H9 (cell line): ENCODE measurements at regions not wholly inside any gene's neighbourhood (a gene's known extent, or its start where the extent isn't known, plus 50 kb on each side); places are given as distances from the start of the nearest gene placed in this dataset.

Experiments
- DNase-seq: peaks from one replicate; pipeline ENCODE4 v3.0.0-alpha.2; 2017
- H2AFZ ChIP-seq: one replicate; pipeline ENCODE4 v1.6.1; 2013; ENCODE audit warnings: mild to moderate bottlenecking, low read length, control low read depth, moderate library complexity
- H2AK5ac ChIP-seq: 2 replicates; pipeline ENCODE4 v1.6.1; 2013; ENCODE audit warnings: low read length, control low read depth, mixed read lengths; ENCODE audit not compliant: insufficient read length
- H2BK120ac ChIP-seq: one replicate; pipeline ENCODE4 v1.6.1; 2013; ENCODE audit warnings: low read depth, mild to moderate bottlenecking, low read length, control low read depth, inconsistent platforms; ENCODE audit not compliant: poor library complexity, severe bottlenecking
- H2BK12ac ChIP-seq: 2 replicates; pipeline ENCODE4 v1.6.1; 2013; ENCODE audit warnings: low read length, control low read depth, mixed read lengths, low read depth; ENCODE audit not compliant: insufficient read length
- H2BK15ac ChIP-seq: 2 replicates; pipeline ENCODE4 v1.6.1; 2013; ENCODE audit warnings: low read depth, low read length, control low read depth
- H2BK20ac ChIP-seq: one replicate; pipeline ENCODE4 v1.6.1; 2013; ENCODE audit warnings: low read depth, mild to moderate bottlenecking, low read length, control low read depth, inconsistent platforms; ENCODE audit not compliant: poor library complexity, severe bottlenecking
- H2BK5ac ChIP-seq: 2 replicates; pipeline ENCODE4 v1.6.1; 2013; ENCODE audit warnings: low read length, control low read depth, mixed read lengths; ENCODE audit not compliant: insufficient read length
- H3K14ac ChIP-seq: 2 replicates; pipeline ENCODE4 v1.6.1; 2013; ENCODE audit warnings: low read length, control low read depth; ENCODE audit not compliant: insufficient read depth
- H3K18ac ChIP-seq: 2 replicates; pipeline ENCODE4 v1.6.1; 2013; ENCODE audit warnings: low read depth, mild to moderate bottlenecking, mixed read lengths, low read length, control low read depth; ENCODE audit not compliant: insufficient read length
- H3K23ac ChIP-seq: 2 replicates; pipeline ENCODE4 v1.6.1; 2013; ENCODE audit warnings: low read length, control low read depth, mixed read lengths, low read depth; ENCODE audit not compliant: insufficient read length
- H3K23me2 ChIP-seq: 2 replicates; pipeline ENCODE4 v1.6.1; 2013; ENCODE audit warnings: low read depth, mild to moderate bottlenecking, mixed read lengths, low read length, control low read depth; ENCODE audit not compliant: insufficient read length, poor library complexity, severe bottlenecking
- H3K27ac ChIP-seq: 2 replicates; pipeline ENCODE4 v1.5.1; 2013; ENCODE audit warnings: low read length, control low read depth, mixed read lengths, low read depth; ENCODE audit not compliant: insufficient read length
- H3K27me3 ChIP-seq: 2 replicates; pipeline ENCODE4 v1.6.1; 2013; ENCODE audit warnings: low read length, control low read depth, inconsistent platforms; ENCODE audit not compliant: insufficient read depth
- H3K4ac ChIP-seq: 2 replicates; pipeline ENCODE4 v1.6.1; 2013; ENCODE audit warnings: low read depth, mild to moderate bottlenecking, control low read depth, inconsistent platforms, low read length, moderate library complexity
- H3K4me1 ChIP-seq: 2 replicates; pipeline ENCODE4 v1.6.1; 2013; ENCODE audit warnings: low read length, control low read depth, inconsistent platforms; ENCODE audit not compliant: insufficient read depth
- H3K4me2 ChIP-seq: 2 replicates; pipeline ENCODE4 v1.6.1; 2013; ENCODE audit warnings: low read length, control low read depth, mixed read lengths; ENCODE audit not compliant: insufficient read length, insufficient read depth
- H3K56ac ChIP-seq: 2 replicates; pipeline ENCODE4 v1.6.1; 2013; ENCODE audit warnings: low read depth, mild to moderate bottlenecking, mixed read lengths, low read length, control low read depth; ENCODE audit not compliant: insufficient read length
- H3K79me1 ChIP-seq: 2 replicates; pipeline ENCODE4 v1.6.1; 2013; ENCODE audit warnings: low read depth, mild to moderate bottlenecking, moderate library complexity, low read length, control low read depth, inconsistent platforms; ENCODE audit not compliant: insufficient read depth, poor library complexity, severe bottlenecking
- H3K79me2 ChIP-seq: 2 replicates; pipeline ENCODE4 v1.6.1; 2013; ENCODE audit warnings: low read length, control low read depth, inconsistent platforms; ENCODE audit not compliant: insufficient read depth
- H3K9ac ChIP-seq: 2 replicates; pipeline ENCODE4 v1.6.1; 2013; ENCODE audit warnings: low read length, control low read depth, mixed read lengths; ENCODE audit not compliant: insufficient read length; ENCODE audit errors: extremely low read depth
- H3K9me3 ChIP-seq: one replicate; pipeline ENCODE4 v1.6.1; 2013; ENCODE audit warnings: low read depth, low read length, inconsistent platforms; ENCODE audit not compliant: control insufficient read depth
- H3T11ph ChIP-seq: one replicate; pipeline ENCODE4 v1.6.1; 2013; ENCODE audit warnings: mild to moderate bottlenecking, low read length, control low read depth, inconsistent platforms
- H4K20me1 ChIP-seq: one replicate; pipeline ENCODE4 v1.6.1; 2013; ENCODE audit not compliant: control insufficient read depth, insufficient read length, insufficient read depth
- H4K5ac ChIP-seq: 2 replicates; pipeline ENCODE4 v1.6.1; 2013; ENCODE audit warnings: low read depth, mild to moderate bottlenecking, mixed read lengths, low read length, control low read depth; ENCODE audit not compliant: insufficient read length
- H4K8ac ChIP-seq: replicated peaks from 2 replicates; pipeline ENCODE4 v1.6.1; 2013; ENCODE audit warnings: low read length, control low read depth, mixed read lengths, low read depth; ENCODE audit not compliant: insufficient read length
- H4K91ac ChIP-seq: 2 replicates; pipeline ENCODE4 v1.6.1; 2013; ENCODE audit warnings: low read depth, mild to moderate bottlenecking, moderate library complexity, mixed read lengths, low read length, control low read depth; ENCODE audit not compliant: insufficient read length
- H3K27ac Mint-ChIP-seq, 3 experiments: 2 replicates in 2 of 3; 3 replicates in 1 of 3; pipeline ENCODE4 v1.8.0; 2020 to 2021; ENCODE audit warnings: mixed read lengths in 3 of 3, mild to moderate bottlenecking in 1 of 3, moderate library complexity in 1 of 3
- H3K27me3 Mint-ChIP-seq: 2 replicates; pipeline ENCODE4 v1.8.0; 2021; ENCODE audit warnings: low read depth, mild to moderate bottlenecking, moderate library complexity, mixed read lengths
- H3K36me3 Mint-ChIP-seq, 3 experiments: 2 replicates in 2 of 3; 3 replicates in 1 of 3; pipeline ENCODE4 v1.8.0; 2020 to 2021; ENCODE audit warnings: low read depth in 3 of 3, mixed read lengths in 3 of 3; ENCODE audit not compliant: insufficient read depth in 1 of 3
- H3K4me1 Mint-ChIP-seq, 2 experiments: 2 replicates each; pipeline ENCODE4 v1.8.0; 2020; ENCODE audit warnings: mixed read lengths in 2 of 2
- H3K4me3 Mint-ChIP-seq, 2 experiments: 2 replicates in 1 of 2; 3 replicates in 1 of 2; pipeline ENCODE4 v1.8.0; 2020 to 2021; ENCODE audit warnings: mild to moderate bottlenecking in 2 of 2, mixed read lengths in 2 of 2, moderate library complexity in 1 of 2
- H3K9me3 Mint-ChIP-seq, 2 experiments: 2 replicates in 1 of 2; 3 replicates in 1 of 2; pipeline ENCODE4 v1.8.0; 2020; ENCODE audit warnings: mild to moderate bottlenecking in 2 of 2, mixed read lengths in 2 of 2, moderate library complexity in 1 of 2
- TF ChIP-seq, protein P1 (sequence below): fragments of 200-600 bp; sonication (generic); conservative IDR thresholded peaks from 3 replicates; pipeline ENCODE4 v1.8.0; 2021; ENCODE audit warnings: antibody characterized with exemption, mild to moderate bottlenecking

GRCh38 chr6:98576791-98577190 is 257.6 kb upstream of the POU3F2 start:
- Histone ChIP-seq H2BK12ac (no peak overlapping the region), H3T11ph (no peak overlapping the region), H3K27ac (no peak overlapping the region), H3K79me1 (no peaks in the 10 kb centered on the region), H4K20me1 (no peaks in the 10 kb centered on the region), H3K4me2 (no peak overlapping the region), H2AK5ac (no peak overlapping the region), H3K4ac (no peak overlapping the region), H3K56ac (no peak overlapping the region), H3K9ac (no peak overlapping the region), H3K23ac (no peak overlapping the region), H3K9me3 (no peaks in the 10 kb centered on the region), H3K79me2 (no peaks in the 10 kb centered on the region), H3K18ac (no peak overlapping the region), H2AFZ (no peak overlapping the region), H3K4me1 (no peaks in the 10 kb centered on the region), H4K5ac (no peak overlapping the region), H2BK120ac (no peak overlapping the region), H2BK20ac (no peak overlapping the region), H4K91ac (no peak overlapping the region), H2BK5ac (no peak overlapping the region), H3K27me3 (no peaks in the 10 kb centered on the region), H4K8ac (no peak overlapping the region), H2BK15ac (no peak overlapping the region), H3K23me2 (no peaks in the 10 kb centered on the region), H3K14ac (no peak overlapping the region)
- DNase-seq, result no peak
- H3K36me3 Mint-ChIP-seq, result no peaks in the 10 kb centered on the region
- no peaks in the 10 kb centered on the region for H3K9me3 Mint-ChIP-seq
- peaks cover 6 to 11% of the 10 kb centered on the region in 2 experiments for H3K4me1 Mint-ChIP-seq
- TF ChIP-seq, protein P1, sequence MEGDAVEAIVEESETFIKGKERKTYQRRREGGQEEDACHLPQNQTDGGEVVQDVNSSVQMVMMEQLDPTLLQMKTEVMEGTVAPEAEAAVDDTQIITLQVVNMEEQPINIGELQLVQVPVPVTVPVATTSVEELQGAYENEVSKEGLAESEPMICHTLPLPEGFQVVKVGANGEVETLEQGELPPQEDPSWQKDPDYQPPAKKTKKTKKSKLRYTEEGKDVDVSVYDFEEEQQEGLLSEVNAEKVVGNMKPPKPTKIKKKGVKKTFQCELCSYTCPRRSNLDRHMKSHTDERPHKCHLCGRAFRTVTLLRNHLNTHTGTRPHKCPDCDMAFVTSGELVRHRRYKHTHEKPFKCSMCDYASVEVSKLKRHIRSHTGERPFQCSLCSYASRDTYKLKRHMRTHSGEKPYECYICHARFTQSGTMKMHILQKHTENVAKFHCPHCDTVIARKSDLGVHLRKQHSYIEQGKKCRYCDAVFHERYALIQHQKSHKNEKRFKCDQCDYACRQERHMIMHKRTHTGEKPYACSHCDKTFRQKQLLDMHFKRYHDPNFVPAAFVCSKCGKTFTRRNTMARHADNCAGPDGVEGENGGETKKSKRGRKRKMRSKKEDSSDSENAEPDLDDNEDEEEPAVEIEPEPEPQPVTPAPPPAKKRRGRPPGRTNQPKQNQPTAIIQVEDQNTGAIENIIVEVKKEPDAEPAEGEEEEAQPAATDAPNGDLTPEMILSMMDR, result no peak
- no peaks in the 10 kb centered on the region for H3K27me3 Mint-ChIP-seq
- no peak overlapping the region for H3K27ac Mint-ChIP-seq
- H3K4me3 Mint-ChIP-seq, result no peak overlapping the region
